WTC11 (cell line): ENCODE measurements at regions not wholly inside any gene's neighbourhood (a gene's known extent, or its start where the extent isn't known, plus 50 kb on each side); places are given as distances from the start of the nearest gene placed in this dataset.

Experiments
- ATF1 ChIP-seq: sonication (generic); formaldehyde crosslinking; IDR thresholded peaks from 2 replicates; pipeline ENCODE4 v1.8.1; 2023; ENCODE audit warnings: mild to moderate bottlenecking, moderate library complexity, missing genetic modification reagents
- ETV6 ChIP-seq: sonication (generic); formaldehyde crosslinking; IDR thresholded peaks from 2 replicates; pipeline ENCODE4 v1.8.1; 2022; ENCODE audit warnings: mild to moderate bottlenecking, missing genetic modification reagents
- GABPB1 ChIP-seq: sonication (generic); formaldehyde crosslinking; IDR thresholded peaks from 2 replicates; pipeline ENCODE4 v1.8.1; 2023; ENCODE audit warnings: mild to moderate bottlenecking, missing genetic modification reagents
- HMGA2 ChIP-seq: fragments of 250-450 bp; sonication (Bioruptor Pico); IDR thresholded peaks from 2 replicates; pipeline ENCODE4 v1.4.0; 2021; ENCODE audit warnings: mild to moderate bottlenecking, moderate library complexity
- NR1H2 ChIP-seq: sonication (generic); formaldehyde crosslinking; IDR thresholded peaks from 2 replicates; pipeline ENCODE4 v1.9.0; 2021; ENCODE audit warnings: mild to moderate bottlenecking, moderate library complexity, missing genetic modification reagents
- TP53 ChIP-seq: sonication (generic); formaldehyde crosslinking; IDR thresholded peaks from 2 replicates; pipeline ENCODE4 v1.8.1; 2023; ENCODE audit warnings: mild to moderate bottlenecking, missing genetic modification reagents
- ZNF423 ChIP-seq: fragments of 250-450 bp; sonication (Bioruptor Pico); IDR thresholded peaks from 2 replicates; pipeline ENCODE4 v2.1.2; 2022; ENCODE audit warnings: mild to moderate bottlenecking, moderate library complexity
- TF ChIP-seq, protein P1 (sequence below): fragments of 200-600 bp; IDR thresholded peaks from 2 replicates; pipeline ENCODE4 v1.8.0; 2022; ENCODE audit warnings: antibody characterized with exemption
- TF ChIP-seq, protein P2 (sequence below): sonication (generic); formaldehyde crosslinking; IDR thresholded peaks from 2 replicates; pipeline ENCODE4 v1.8.1; 2023; ENCODE audit warnings: mild to moderate bottlenecking, missing genetic modification reagents
- TF ChIP-seq, protein P3 (sequence below): sonication (generic); formaldehyde crosslinking; IDR thresholded peaks from 2 replicates; pipeline ENCODE4 v1.8.1; 2022; ENCODE audit warnings: mild to moderate bottlenecking, moderate library complexity, missing genetic modification reagents
- TF ChIP-seq, protein P4 (sequence below): sonication (generic); formaldehyde crosslinking; IDR thresholded peaks from 2 replicates; pipeline ENCODE4 v1.8.1; 2022; ENCODE audit warnings: low read depth, mild to moderate bottlenecking, moderate library complexity, missing genetic modification reagents, borderline replicate concordance

DNA sequence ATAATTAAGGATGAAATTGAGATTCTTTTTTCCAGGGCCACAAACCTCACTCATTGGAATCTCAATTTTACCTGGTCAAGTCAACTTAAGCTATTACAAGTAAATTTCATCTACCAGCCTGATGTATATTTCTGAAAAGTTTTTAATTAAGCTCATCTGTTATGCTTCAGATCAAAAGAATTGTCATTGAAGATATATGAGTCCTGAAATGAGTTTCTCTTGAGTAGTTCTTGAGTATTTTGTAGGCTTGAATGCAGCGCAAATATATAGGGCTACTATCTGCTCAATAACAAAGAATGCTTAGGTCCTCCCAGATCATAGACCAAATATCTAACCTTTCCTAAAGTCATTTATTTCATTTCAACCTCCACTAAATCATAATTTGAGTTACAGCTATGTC is 482.2 kb upstream of the ST8SIA4 start:
- TF ChIP-seq, protein P1, sequence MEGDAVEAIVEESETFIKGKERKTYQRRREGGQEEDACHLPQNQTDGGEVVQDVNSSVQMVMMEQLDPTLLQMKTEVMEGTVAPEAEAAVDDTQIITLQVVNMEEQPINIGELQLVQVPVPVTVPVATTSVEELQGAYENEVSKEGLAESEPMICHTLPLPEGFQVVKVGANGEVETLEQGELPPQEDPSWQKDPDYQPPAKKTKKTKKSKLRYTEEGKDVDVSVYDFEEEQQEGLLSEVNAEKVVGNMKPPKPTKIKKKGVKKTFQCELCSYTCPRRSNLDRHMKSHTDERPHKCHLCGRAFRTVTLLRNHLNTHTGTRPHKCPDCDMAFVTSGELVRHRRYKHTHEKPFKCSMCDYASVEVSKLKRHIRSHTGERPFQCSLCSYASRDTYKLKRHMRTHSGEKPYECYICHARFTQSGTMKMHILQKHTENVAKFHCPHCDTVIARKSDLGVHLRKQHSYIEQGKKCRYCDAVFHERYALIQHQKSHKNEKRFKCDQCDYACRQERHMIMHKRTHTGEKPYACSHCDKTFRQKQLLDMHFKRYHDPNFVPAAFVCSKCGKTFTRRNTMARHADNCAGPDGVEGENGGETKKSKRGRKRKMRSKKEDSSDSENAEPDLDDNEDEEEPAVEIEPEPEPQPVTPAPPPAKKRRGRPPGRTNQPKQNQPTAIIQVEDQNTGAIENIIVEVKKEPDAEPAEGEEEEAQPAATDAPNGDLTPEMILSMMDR, result no peak
- TF ChIP-seq, protein P2, sequence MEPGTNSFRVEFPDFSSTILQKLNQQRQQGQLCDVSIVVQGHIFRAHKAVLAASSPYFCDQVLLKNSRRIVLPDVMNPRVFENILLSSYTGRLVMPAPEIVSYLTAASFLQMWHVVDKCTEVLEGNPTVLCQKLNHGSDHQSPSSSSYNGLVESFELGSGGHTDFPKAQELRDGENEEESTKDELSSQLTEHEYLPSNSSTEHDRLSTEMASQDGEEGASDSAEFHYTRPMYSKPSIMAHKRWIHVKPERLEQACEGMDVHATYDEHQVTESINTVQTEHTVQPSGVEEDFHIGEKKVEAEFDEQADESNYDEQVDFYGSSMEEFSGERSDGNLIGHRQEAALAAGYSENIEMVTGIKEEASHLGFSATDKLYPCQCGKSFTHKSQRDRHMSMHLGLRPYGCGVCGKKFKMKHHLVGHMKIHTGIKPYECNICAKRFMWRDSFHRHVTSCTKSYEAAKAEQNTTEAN, result no peak
- TF ChIP-seq ATF1 (CRISPR knock-in tag) (no peak), NR1H2 (CRISPR knock-in tag) (no peak), GABPB1 (CRISPR knock-in tag) (no peak), ETV6 (CRISPR knock-in tag) (no peak), ZNF423 (no peak), TP53 (CRISPR knock-in tag) (no peak), HMGA2 (CRISPR knock-in tag) (no peak)
- TF ChIP-seq, protein P3, sequence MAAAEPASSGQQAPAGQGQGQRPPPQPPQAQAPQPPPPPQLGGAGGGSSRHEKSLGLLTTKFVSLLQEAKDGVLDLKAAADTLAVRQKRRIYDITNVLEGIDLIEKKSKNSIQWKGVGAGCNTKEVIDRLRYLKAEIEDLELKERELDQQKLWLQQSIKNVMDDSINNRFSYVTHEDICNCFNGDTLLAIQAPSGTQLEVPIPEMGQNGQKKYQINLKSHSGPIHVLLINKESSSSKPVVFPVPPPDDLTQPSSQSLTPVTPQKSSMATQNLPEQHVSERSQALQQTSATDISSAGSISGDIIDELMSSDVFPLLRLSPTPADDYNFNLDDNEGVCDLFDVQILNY (CRISPR knock-in tag), result no peak
- TF ChIP-seq, protein P4, sequence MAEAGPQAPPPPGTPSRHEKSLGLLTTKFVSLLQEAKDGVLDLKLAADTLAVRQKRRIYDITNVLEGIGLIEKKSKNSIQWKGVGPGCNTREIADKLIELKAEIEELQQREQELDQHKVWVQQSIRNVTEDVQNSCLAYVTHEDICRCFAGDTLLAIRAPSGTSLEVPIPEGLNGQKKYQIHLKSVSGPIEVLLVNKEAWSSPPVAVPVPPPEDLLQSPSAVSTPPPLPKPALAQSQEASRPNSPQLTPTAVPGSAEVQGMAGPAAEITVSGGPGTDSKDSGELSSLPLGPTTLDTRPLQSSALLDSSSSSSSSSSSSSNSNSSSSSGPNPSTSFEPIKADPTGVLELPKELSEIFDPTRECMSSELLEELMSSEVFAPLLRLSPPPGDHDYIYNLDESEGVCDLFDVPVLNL, result no peak
